ENCODE measurements at regions not wholly inside any gene's neighbourhood (a gene's known extent, or its start where the extent isn't known, plus 50 kb on each side); places are given as distances from the start of the nearest gene placed in this dataset.
"Not testable (repeated sequence)": the region's sequence is repeated elsewhere in the genome, so short reads cannot be mapped to it uniquely, and the experiment has no call there.

DNA sequence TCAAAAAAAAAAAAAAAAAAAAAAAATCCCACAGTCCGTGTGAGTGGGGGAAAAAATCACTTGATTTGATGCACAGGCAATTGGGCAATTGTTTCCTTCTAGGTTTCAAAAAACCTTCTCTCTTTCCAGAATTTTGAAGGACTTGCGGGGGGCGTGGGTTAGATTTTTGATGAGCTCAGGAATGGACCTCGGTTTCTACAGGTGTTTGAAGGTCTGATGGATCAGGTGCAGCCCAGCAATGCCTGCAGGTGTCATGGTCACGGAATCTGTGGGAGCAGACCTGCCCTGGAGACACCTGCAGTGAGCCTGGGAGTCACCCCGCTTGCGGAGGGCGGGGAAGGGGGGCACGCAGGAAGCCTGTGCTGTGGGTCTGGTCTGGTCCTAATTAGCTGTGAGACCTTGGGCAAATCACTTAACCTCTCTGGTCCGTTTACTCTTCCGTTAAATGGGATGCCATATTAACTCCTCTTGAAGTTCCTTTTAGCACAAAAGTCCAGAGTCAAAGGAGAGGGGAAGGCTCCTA is 174.2 kb downstream of the IRF8 start:
- TF ChIP-seq POLR2AphosphoS5 (IDR thresholded peaks at IDR 0.05; ENCODE audit: low read depth, low read length) (no peak), TAF1 (IDR thresholded peaks at IDR 0.05; ENCODE audit: borderline replicate concordance, low read depth, low read length) (no peak), POLR2A (IDR thresholded peaks at IDR 0.05; ENCODE audit: low read depth, low read length) (no peak)
- no peak for DNase-seq (ENCODE audit: insufficient read length)
- FAIRE-seq: no peak

DNA sequence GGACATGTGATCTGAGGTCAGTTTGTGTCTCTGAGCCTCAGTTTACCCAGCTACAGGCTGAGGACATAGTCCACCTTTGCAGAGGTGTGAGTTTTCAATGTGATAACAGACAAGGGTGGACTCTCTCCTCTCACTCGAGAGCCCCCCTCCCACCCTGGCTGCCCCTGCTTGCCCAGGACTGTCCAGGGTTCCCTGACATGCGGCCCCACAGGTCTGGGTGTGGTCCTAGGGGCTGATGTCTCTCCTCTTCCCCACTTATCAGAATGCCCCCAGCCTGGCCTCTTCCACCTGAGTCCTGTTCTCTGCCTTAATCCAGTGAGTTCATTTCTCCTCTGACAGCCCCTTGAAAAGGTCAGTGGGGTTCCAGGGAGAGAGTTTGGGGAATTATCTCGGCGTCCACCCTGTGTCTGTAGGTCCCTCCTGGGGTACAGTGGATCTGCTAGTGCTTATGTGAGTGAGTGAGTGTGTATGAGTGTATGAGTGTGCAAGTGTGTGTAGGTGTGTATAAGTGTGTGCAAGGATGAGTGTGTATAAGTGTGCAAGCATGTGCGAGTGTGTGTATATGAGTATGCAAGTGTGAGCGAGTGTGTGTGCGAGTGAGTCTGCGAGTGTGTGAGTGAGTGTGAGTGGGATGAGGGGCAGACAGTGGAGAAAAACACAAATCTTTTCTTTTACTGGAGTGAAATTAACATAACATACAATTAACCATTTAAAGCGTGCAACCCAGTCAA is 175.0 kb downstream of the IRF8 start:
- TF ChIP-seq TAF1 (IDR thresholded peaks at IDR 0.05; ENCODE audit: borderline replicate concordance, low read depth, low read length) (no peak), POLR2AphosphoS5 (IDR thresholded peaks at IDR 0.05; ENCODE audit: low read depth, low read length) (no peak; the same call in 1 of the 2 replicates), POLR2A (IDR thresholded peaks at IDR 0.05; ENCODE audit: low read depth, low read length) (no peak)
- no peak for FAIRE-seq
- no peak for DNase-seq (ENCODE audit: insufficient read length)

- DNase-seq (ENCODE audit: insufficient read length) (no peak), FAIRE-seq (no peak)
- TF ChIP-seq POLR2A (IDR thresholded peaks at IDR 0.05; ENCODE audit: low read depth, low read length): no peak
- TF ChIP-seq TAF1 (IDR thresholded peaks at IDR 0.05; ENCODE audit: borderline replicate concordance, low read depth, low read length): no peak
- TF ChIP-seq POLR2AphosphoS5 (IDR thresholded peaks at IDR 0.05; ENCODE audit: low read depth, low read length): no peak
Measured at GRCh38 chr16:86074651-86075487, 175.9 kb downstream of the IRF8 start.

DNA sequence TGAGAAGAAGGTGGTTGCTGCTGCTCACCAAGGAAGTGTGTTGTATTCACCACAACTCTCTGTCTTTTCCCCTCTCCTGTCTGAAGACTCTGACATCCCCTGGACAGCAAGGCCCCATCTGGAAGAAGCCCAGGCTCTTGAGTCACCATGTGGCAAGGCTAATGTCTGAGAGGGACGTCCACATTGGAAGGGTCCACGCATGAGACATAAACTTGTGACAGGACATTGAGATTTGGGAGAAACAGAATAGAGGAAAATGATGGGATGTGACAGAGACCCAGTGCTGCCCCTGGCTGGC is 176.5 kb downstream of the IRF8 start:
- FAIRE-seq: no peak
- TF ChIP-seq POLR2AphosphoS5 (IDR thresholded peaks at IDR 0.05; ENCODE audit: low read depth, low read length) (no peak), TAF1 (IDR thresholded peaks at IDR 0.05; ENCODE audit: borderline replicate concordance, low read depth, low read length) (no peak), POLR2A (IDR thresholded peaks at IDR 0.05; ENCODE audit: low read depth, low read length) (no peak)
- DNase-seq (ENCODE audit: insufficient read length): no peak

DNA sequence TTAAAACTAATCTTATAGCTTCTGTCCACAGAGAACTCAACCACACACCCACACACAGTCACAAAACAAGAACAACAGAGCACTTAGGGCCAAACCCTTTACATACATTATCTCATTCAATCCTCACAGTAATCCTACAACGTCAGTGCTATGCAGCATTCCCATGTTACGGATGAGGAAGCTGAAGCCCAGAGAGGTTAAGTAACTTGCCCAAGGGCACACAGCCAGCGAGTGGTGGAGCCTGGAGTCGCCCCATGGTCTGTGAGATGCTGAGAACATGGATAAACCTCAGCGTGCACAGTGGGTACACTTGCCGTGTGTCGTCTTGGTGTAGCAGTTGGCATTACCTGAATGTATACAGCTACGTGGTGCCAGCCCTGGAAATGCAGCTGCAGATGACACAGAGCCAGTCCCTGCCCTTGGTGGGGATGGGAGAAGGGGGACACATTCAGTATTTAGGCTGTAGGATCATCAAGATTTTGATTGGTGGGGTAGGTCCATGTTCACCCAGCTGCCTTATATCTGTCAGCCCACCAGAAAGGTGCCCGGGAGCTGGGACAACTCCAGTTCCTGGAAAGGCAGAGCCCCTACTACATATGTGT is 177.0 kb downstream of the IRF8 start:
- FAIRE-seq: no peak
- TF ChIP-seq POLR2A (IDR thresholded peaks at IDR 0.05; ENCODE audit: low read depth, low read length) (no peak), TAF1 (IDR thresholded peaks at IDR 0.05; ENCODE audit: borderline replicate concordance, low read depth, low read length) (no peak), POLR2AphosphoS5 (IDR thresholded peaks at IDR 0.05; ENCODE audit: low read depth, low read length) (no peak)
- DNase-seq (ENCODE audit: insufficient read length): no peak

DNA sequence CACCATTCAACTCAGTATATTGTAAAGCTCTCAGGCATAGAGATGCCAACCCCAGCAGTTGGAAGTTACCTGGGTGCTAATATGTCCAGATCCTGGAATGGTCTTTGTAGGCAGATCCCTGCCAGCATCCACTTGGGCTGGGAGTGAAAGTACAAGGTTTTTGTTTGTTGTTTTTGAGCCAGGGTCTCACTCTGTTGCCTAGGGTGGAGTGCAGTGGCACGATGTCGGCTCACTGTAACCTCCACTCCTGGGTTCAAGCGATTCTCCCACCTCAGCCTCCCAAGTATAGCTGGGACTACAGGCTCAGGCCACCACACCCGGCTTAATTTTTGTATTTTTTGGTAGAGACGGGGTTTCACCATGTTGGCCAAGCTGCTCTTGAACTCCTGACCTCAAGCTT is 177.6 kb downstream of the IRF8 start:
- TF ChIP-seq POLR2A (IDR thresholded peaks at IDR 0.05; ENCODE audit: low read depth, low read length) (no peak), POLR2AphosphoS5 (IDR thresholded peaks at IDR 0.05; ENCODE audit: low read depth, low read length) (no peak), TAF1 (IDR thresholded peaks at IDR 0.05; ENCODE audit: borderline replicate concordance, low read depth, low read length) (no peak)
- DNase-seq (ENCODE audit: insufficient read length): no peak
- no peak for FAIRE-seq

DNA sequence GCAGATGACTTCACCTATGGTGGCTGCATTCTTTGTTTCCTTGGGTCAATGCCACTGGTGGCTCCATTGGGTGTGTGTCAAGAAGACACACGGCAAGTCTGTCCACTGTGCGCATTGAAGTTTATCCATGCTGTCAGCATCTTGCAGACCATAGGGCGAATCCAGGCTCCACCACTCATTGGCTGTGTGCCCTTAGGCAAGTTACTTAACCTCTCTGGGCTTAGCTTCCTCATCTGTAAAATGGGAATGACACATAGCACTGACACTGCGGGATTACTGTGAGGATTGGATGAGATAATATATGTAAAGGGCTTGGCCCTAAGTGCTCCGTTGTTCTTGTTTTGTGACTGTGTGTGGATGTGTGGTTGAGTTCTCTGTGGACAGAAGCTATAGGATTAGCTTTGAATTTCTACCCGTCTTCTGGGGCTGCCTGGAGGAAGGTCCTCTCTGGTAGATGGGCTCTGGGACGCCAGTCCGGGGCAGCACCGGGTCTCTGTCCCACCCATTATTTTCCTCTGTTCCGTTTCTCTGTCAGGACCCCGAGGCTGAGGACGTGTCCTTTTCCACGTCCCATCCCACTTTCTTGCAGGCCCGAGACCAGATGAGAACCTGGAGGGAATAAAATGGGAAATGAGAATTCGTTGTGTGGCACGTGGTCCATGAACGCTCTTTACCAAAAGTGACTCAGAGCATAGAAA is 178.4 kb downstream of the IRF8 start:
- DNase-seq (ENCODE audit: insufficient read length): no peak
- FAIRE-seq: no peak
- no peak for TF ChIP-seq POLR2AphosphoS5 (IDR thresholded peaks at IDR 0.05; ENCODE audit: low read depth, low read length)
- TF ChIP-seq POLR2A (IDR thresholded peaks at IDR 0.05; ENCODE audit: low read depth, low read length): no peak
- TF ChIP-seq TAF1 (IDR thresholded peaks at IDR 0.05; ENCODE audit: borderline replicate concordance, low read depth, low read length): no peak

- FAIRE-seq (no peak), DNase-seq (ENCODE audit: insufficient read length) (no peak)
- TF ChIP-seq POLR2AphosphoS5 (IDR thresholded peaks at IDR 0.05; ENCODE audit: low read depth, low read length) (no peak), TAF1 (IDR thresholded peaks at IDR 0.05; ENCODE audit: borderline replicate concordance, low read depth, low read length) (no peak), POLR2A (IDR thresholded peaks at IDR 0.05; ENCODE audit: low read depth, low read length) (no peak)
Measured at GRCh38 chr16:86078121-86078600, 179.2 kb downstream of the IRF8 start.

GRCh38 chr16:86078711-86079110 is 179.7 kb downstream of the IRF8 start:
- DNase-seq (ENCODE audit: insufficient read length); FAIRE-seq: not testable (repeated sequence)

DNA sequence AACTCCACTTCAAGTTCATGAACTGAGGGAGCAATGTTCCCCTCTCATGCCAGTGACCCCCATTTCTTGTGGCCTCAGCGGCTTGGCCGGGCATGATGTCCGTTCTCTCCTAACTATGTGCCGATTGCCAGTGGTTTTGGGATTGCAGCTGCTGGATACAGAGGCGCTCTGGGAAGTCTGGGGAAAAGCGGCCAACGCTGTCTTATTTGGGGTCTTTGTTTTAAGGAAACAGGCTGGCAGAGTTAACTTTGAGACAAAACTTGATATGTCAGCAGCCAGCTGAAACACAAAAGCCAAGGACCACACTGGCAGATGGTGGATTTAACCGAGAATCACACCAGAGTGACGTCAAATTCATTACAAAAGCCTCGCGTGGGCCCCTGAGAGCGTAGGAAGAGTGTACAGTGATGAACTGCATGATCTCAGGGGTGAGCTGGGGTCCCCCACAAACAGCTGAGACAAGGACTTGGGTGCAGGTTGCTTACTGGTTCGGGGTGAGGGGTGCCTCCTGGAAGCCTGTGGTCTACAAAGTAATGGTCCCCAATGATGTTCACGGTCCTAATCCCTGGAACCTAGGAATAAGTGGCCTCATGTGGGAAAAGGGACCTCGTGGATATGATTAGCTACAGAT is 180.4 kb downstream of the IRF8 start:
- FAIRE-seq: no peak
- TF ChIP-seq POLR2AphosphoS5 (IDR thresholded peaks at IDR 0.05; ENCODE audit: low read depth, low read length): no peak
- no peak for TF ChIP-seq TAF1 (IDR thresholded peaks at IDR 0.05; ENCODE audit: borderline replicate concordance, low read depth, low read length)
- no peak for TF ChIP-seq POLR2A (IDR thresholded peaks at IDR 0.05; ENCODE audit: low read depth, low read length)

More for the DNA sequence above, 180.4 kb downstream of the IRF8 start:
- DNase-seq (ENCODE audit: insufficient read length): no peak
